GM21367 (cell line): ENCODE measurements at regions not wholly inside any gene's neighbourhood (a gene's known extent, or its start where the extent isn't known, plus 50 kb on each side); places are given as distances from the start of the nearest gene placed in this dataset.

Experiments used
- ATAC-seq: cut with Tn5 transposase; IDR thresholded peaks from one replicate; pipeline ENCODE4 v1.9.1; 2021; ENCODE audit not compliant: unreplicated experiment

- ATAC-seq = no peak
Measured at GRCh38 chr7:41910940-41911600, 208.2 kb upstream of the INHBA start.

- no peak for ATAC-seq
Measured at GRCh38 chr7:41907444-41907843, 204.6 kb upstream of the INHBA start.

GRCh38 chr7:41900532-41900931 lies 197.6 kb upstream of the INHBA start:
- ATAC-seq = no peak

GRCh38 chr7:41899823-41900433 lies 197.0 kb upstream of the INHBA start:
- no peak for ATAC-seq

GRCh38 chr7:41893656-41894055 lies 190.8 kb upstream of the INHBA start:
- no peak for ATAC-seq

GRCh38 chr7:41892356-41893100 lies 189.6 kb upstream of the INHBA start:
- no peak for ATAC-seq

GRCh38 chr7:41891950-41892349 lies 189.1 kb upstream of the INHBA start:
- ATAC-seq = no peak

- no peak for ATAC-seq
Measured at GRCh38 chr7:41890631-41891274, 187.9 kb upstream of the INHBA start.

- no peak for ATAC-seq
Measured at GRCh38 chr7:41889472-41889871, 186.6 kb upstream of the INHBA start.

GRCh38 chr7:41889040-41889439 lies 186.2 kb upstream of the INHBA start:
- ATAC-seq = peak; percentile 67

GRCh38 chr7:41887416-41887815 lies 184.5 kb upstream of the INHBA start:
- ATAC-seq = no peak

GRCh38 chr7:41886901-41887311 lies 184.0 kb upstream of the INHBA start:
- no peak for ATAC-seq

GRCh38 chr7:41886262-41886900 lies 183.5 kb upstream of the INHBA start:
- ATAC-seq = no peak

- no peak for ATAC-seq
Measured at GRCh38 chr7:41885748-41886147, 182.9 kb upstream of the INHBA start.

GRCh38 chr7:41885078-41885477 lies 182.2 kb upstream of the INHBA start:
- no peak for ATAC-seq

- ATAC-seq = peak; percentile 26
Measured at GRCh38 chr7:41882745-41883420, 180.0 kb upstream of the INHBA start.

- no peak for ATAC-seq
Measured at GRCh38 chr7:41882256-41882655, 179.4 kb upstream of the INHBA start.

- ATAC-seq = peak; percentile 93
Measured at GRCh38 chr7:41881331-41882130, 178.6 kb upstream of the INHBA start.

GRCh38 chr7:41880107-41880506 lies 177.2 kb upstream of the INHBA start:
- ATAC-seq = no peak

GRCh38 chr7:41879403-41879802 lies 176.5 kb upstream of the INHBA start:
- ATAC-seq = no peak
